Panc1 (cell line): ENCODE measurements at regions not wholly inside any gene's neighbourhood (a gene's known extent, or its start where the extent isn't known, plus 50 kb on each side); places are given as distances from the start of the nearest gene placed in this dataset.

Experiments
- POLR2AphosphoS5 ChIP-seq: IDR thresholded peaks from 2 replicates; pipeline ENCODE4 v1.6.1; 2012; ENCODE audit warnings: mild to moderate bottlenecking, low read depth, low read length, moderate library complexity
- SIN3A ChIP-seq: IDR thresholded peaks from 2 replicates; pipeline ENCODE4 v1.6.1; 2012; ENCODE audit warnings: low read depth, mild to moderate bottlenecking, low read length, moderate library complexity, borderline replicate concordance; ENCODE audit not compliant: insufficient read depth
- TCF7L2 ChIP-seq: IDR thresholded peaks from 2 replicates; pipeline ENCODE4 v1.6.1; 2011; ENCODE audit warnings: mild to moderate bottlenecking, low read depth, low read length, inconsistent platforms
- TF ChIP-seq, protein P1 (sequence below): fragments of 450-650 bp; IDR thresholded peaks from 2 replicates; pipeline ENCODE4 v1.5.1; 2017; ENCODE audit warnings: mild to moderate bottlenecking
- TF ChIP-seq, protein P2 (sequence below), 2 experiments: IDR thresholded peaks; 2 replicates each; pipeline ENCODE4 v1.6.1; 2011 to 2012; ENCODE audit warnings: low read depth in 2 of 2, control low read depth in 1 of 2, low read length in 1 of 2, mild to moderate bottlenecking in 1 of 2, moderate library complexity in 1 of 2; ENCODE audit not compliant: insufficient read depth in 1 of 2

DNA sequence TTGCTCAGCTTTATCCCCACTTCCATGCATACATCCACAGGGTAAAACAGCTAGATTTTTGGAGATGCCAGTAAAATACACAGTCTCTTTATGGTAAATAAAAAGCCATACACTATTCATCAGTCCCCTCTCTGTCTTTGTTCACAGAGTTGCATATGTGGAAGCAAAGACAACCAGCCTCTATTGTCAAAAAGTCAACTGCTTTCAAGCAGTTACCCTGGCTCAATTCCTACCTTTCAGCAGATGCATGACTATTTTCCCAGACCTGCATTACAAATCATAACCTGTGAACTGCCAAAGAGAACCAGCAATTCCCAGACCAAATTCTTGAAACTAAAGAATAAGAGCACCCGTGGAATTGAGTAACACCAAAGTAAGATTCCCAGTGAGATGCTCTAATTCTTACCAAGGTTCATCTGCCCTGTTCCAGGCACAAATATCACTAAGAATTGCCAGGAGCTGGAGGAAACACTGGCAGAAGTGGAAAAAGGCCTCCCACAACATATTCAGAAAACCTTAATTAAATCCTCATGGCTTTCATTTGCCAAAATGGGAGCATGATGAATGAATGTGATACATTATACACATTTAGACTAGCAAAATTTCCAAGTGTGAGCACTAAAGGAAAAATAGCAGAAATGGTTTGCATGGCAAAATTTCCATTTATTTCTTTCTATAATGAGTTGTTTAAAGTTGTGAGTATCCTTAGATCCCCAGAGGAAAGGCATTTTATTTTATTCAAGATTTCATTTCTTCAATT is 391.2 kb upstream of the ADGRL3 start:
- TF ChIP-seq, protein P1, sequence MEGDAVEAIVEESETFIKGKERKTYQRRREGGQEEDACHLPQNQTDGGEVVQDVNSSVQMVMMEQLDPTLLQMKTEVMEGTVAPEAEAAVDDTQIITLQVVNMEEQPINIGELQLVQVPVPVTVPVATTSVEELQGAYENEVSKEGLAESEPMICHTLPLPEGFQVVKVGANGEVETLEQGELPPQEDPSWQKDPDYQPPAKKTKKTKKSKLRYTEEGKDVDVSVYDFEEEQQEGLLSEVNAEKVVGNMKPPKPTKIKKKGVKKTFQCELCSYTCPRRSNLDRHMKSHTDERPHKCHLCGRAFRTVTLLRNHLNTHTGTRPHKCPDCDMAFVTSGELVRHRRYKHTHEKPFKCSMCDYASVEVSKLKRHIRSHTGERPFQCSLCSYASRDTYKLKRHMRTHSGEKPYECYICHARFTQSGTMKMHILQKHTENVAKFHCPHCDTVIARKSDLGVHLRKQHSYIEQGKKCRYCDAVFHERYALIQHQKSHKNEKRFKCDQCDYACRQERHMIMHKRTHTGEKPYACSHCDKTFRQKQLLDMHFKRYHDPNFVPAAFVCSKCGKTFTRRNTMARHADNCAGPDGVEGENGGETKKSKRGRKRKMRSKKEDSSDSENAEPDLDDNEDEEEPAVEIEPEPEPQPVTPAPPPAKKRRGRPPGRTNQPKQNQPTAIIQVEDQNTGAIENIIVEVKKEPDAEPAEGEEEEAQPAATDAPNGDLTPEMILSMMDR: no peak
- no peak for TF ChIP-seq POLR2AphosphoS5
- TF ChIP-seq, protein P2, sequence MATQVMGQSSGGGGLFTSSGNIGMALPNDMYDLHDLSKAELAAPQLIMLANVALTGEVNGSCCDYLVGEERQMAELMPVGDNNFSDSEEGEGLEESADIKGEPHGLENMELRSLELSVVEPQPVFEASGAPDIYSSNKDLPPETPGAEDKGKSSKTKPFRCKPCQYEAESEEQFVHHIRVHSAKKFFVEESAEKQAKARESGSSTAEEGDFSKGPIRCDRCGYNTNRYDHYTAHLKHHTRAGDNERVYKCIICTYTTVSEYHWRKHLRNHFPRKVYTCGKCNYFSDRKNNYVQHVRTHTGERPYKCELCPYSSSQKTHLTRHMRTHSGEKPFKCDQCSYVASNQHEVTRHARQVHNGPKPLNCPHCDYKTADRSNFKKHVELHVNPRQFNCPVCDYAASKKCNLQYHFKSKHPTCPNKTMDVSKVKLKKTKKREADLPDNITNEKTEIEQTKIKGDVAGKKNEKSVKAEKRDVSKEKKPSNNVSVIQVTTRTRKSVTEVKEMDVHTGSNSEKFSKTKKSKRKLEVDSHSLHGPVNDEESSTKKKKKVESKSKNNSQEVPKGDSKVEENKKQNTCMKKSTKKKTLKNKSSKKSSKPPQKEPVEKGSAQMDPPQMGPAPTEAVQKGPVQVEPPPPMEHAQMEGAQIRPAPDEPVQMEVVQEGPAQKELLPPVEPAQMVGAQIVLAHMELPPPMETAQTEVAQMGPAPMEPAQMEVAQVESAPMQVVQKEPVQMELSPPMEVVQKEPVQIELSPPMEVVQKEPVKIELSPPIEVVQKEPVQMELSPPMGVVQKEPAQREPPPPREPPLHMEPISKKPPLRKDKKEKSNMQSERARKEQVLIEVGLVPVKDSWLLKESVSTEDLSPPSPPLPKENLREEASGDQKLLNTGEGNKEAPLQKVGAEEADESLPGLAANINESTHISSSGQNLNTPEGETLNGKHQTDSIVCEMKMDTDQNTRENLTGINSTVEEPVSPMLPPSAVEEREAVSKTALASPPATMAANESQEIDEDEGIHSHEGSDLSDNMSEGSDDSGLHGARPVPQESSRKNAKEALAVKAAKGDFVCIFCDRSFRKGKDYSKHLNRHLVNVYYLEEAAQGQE (IDR thresholded peaks at IDR 0.05; ENCODE audit: insufficient read depth in 1 of 2, low read depth in 2 of 2, low read length in 1 of 2): no peak
- no peak for TF ChIP-seq SIN3A
- no peak for TF ChIP-seq TCF7L2
